ENCODE measurements at regions not wholly inside any gene's neighbourhood (a gene's known extent, or its start where the extent isn't known, plus 50 kb on each side); places are given as distances from the start of the nearest gene placed in this dataset.

DNA sequence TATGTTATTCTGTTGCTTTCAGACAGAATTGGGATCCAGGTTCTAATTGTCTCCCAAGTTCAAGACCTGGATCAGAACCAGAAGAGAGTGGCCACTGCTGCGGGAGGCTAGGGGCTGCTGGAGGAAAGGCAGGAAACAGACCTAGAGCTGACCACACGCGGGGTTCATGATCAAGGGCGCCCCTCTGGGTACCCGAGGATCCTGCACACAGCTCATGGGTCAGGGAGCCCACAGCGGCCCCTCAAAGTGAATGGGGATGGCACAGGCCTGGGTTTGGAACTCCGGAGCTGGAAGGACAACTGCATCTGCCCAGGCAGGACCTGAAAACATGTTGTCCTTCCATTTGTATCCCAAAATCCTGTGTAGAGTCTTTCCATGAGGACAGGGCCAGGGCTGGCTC lies 107.0 kb downstream of the RMI2 start:
- DNase-seq (ENCODE audit: low spot score), result no peak
- BruUV-seq (replicated peaks), result no TSS peak
- intact Hi-C loops (cut with micrococcal nuclease; ENCODE audit: unreplicated experiment), result no loop called here
- CTCF ChIA-PET, result no interaction called here
- H3K36me3 ChIP-seq (ENCODE audit: insufficient read depth, low read length, poor library complexity, severe bottlenecking), result no peaks in the 10 kb centered on the region
- peaks cover 12% of the 10 kb centered on the region for H3K27me3 ChIP-seq (replicated peaks; ENCODE audit: insufficient read depth, low read depth, low read length, poor library complexity)
- H3K4me3 ChIP-seq (ENCODE audit: low read depth, low read length, poor library complexity, severe bottlenecking), result no peak overlapping the region
- H3K4me1 ChIP-seq (ENCODE audit: insufficient read depth, low read length, poor library complexity, severe bottlenecking), result no peaks in the 10 kb centered on the region
- POLR2A ChIA-PET (ENCODE audit: low non-redundant PET), result no interaction called here
- H3K9me3 ChIP-seq (ENCODE audit: low read depth, low read length, poor library complexity, severe bottlenecking), result no peaks in the 10 kb centered on the region
- no peak for TF ChIP-seq EZH2 (IDR thresholded peaks at IDR 0.05; ENCODE audit: borderline replicate concordance, low read depth, low read length, poor library complexity, severe bottlenecking)
- TF ChIP-seq, protein P1, sequence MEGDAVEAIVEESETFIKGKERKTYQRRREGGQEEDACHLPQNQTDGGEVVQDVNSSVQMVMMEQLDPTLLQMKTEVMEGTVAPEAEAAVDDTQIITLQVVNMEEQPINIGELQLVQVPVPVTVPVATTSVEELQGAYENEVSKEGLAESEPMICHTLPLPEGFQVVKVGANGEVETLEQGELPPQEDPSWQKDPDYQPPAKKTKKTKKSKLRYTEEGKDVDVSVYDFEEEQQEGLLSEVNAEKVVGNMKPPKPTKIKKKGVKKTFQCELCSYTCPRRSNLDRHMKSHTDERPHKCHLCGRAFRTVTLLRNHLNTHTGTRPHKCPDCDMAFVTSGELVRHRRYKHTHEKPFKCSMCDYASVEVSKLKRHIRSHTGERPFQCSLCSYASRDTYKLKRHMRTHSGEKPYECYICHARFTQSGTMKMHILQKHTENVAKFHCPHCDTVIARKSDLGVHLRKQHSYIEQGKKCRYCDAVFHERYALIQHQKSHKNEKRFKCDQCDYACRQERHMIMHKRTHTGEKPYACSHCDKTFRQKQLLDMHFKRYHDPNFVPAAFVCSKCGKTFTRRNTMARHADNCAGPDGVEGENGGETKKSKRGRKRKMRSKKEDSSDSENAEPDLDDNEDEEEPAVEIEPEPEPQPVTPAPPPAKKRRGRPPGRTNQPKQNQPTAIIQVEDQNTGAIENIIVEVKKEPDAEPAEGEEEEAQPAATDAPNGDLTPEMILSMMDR (conservative IDR thresholded peaks at IDR 0.05; ENCODE audit: low read depth, low read length), result no peak
- no peak overlapping the region for H3K27ac ChIP-seq (ENCODE audit: low read depth, low read length, poor library complexity, severe bottlenecking)

DNA sequence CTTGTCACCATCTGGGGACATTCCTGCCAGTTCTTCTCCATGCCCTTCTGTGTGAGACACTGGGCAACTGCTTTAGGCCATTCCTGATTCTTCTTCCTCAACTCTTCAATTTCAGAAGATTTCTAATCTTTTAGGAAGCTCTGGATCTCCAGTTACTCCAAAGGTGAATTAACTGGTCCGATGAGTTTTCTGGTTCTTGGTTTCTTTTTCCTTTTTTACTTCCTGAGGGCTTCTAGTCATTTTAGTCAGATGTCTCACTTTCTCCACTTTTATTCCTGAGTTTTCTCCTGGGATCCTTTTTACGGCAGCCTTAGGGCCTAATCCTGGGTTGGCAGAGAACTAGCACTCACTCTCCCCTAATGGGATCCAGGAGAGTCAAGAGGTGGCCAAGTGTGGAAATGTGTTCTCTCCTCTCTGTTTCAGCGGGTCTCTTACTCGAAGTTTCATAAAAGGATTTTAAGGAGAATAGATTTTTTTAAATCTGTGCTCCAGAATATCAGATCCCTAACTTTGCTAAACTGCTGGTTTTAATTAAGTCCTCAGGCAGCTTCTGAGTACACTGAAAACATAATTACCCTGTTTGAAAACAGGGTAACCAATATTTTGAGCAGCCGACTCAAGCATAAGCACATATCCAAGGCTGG lies 107.6 kb downstream of the RMI2 start:
- Histone ChIP-seq H3K27me3 (replicated peaks; ENCODE audit: insufficient read depth, low read depth, low read length, poor library complexity) (peaks cover 12% of the 10 kb centered on the region), H3K4me1 (ENCODE audit: insufficient read depth, low read length, poor library complexity, severe bottlenecking) (no peaks in the 10 kb centered on the region), H3K9me3 (ENCODE audit: low read depth, low read length, poor library complexity, severe bottlenecking) (no peaks in the 10 kb centered on the region), H3K4me3 (ENCODE audit: low read depth, low read length, poor library complexity, severe bottlenecking) (no peak overlapping the region), H3K27ac (ENCODE audit: low read depth, low read length, poor library complexity, severe bottlenecking) (no peak overlapping the region), H3K36me3 (ENCODE audit: insufficient read depth, low read length, poor library complexity, severe bottlenecking) (no peaks in the 10 kb centered on the region)
- no peak for DNase-seq (ENCODE audit: low spot score)
- intact Hi-C loops (cut with micrococcal nuclease; ENCODE audit: unreplicated experiment), result no loop called here
- ChIA-PET POLR2A (ENCODE audit: low non-redundant PET) (no interaction called here), CTCF (no interaction called here)
- no peak for TF ChIP-seq EZH2 (IDR thresholded peaks at IDR 0.05; ENCODE audit: borderline replicate concordance, low read depth, low read length, poor library complexity, severe bottlenecking)
- TF ChIP-seq, protein P1 (conservative IDR thresholded peaks at IDR 0.05; ENCODE audit: low read depth, low read length), result no peak
- BruUV-seq (replicated peaks), result no TSS peak

- CTCF ChIA-PET, result no interaction called here
- H3K27me3 ChIP-seq (replicated peaks; ENCODE audit: insufficient read depth, low read depth, low read length, poor library complexity), result peaks cover 12% of the 10 kb centered on the region
- TF ChIP-seq EZH2 (IDR thresholded peaks at IDR 0.05; ENCODE audit: borderline replicate concordance, low read depth, low read length, poor library complexity, severe bottlenecking), result no peak
- TF ChIP-seq, protein P1 (conservative IDR thresholded peaks at IDR 0.05; ENCODE audit: low read depth, low read length), result no peak
- no peaks in the 10 kb centered on the region for H3K4me1 ChIP-seq (ENCODE audit: insufficient read depth, low read length, poor library complexity, severe bottlenecking)
- POLR2A ChIA-PET (ENCODE audit: low non-redundant PET), result no interaction called here
- no peaks in the 10 kb centered on the region for H3K9me3 ChIP-seq (ENCODE audit: low read depth, low read length, poor library complexity, severe bottlenecking)
- no peaks in the 10 kb centered on the region for H3K36me3 ChIP-seq (ENCODE audit: insufficient read depth, low read length, poor library complexity, severe bottlenecking)
- intact Hi-C loops (cut with micrococcal nuclease; ENCODE audit: unreplicated experiment), result no loop called here
- H3K4me3 ChIP-seq (ENCODE audit: low read depth, low read length, poor library complexity, severe bottlenecking), result no peak overlapping the region
- no peak overlapping the region for H3K27ac ChIP-seq (ENCODE audit: low read depth, low read length, poor library complexity, severe bottlenecking)
- BruUV-seq (replicated peaks), result no TSS peak
- no peak for DNase-seq (ENCODE audit: low spot score)
Measured at GRCh38 chr16:11456741-11457140, 111.5 kb downstream of the RMI2 start.

All from A673 (cell line).